CD4-positive, alpha-beta T cell treated with Interleukin-4 for 4 hours (primary cell): ENCODE measurements at regions not wholly inside any gene's neighbourhood (a gene's known extent, or its start where the extent isn't known, plus 50 kb on each side); places are given as distances from the start of the nearest gene placed in this dataset.
"Not testable (repeated sequence)": the region's sequence is repeated elsewhere in the genome, so short reads cannot be mapped to it uniquely, and the experiment has no call there.

Experiments
- DNase-seq: peaks from one replicate; pipeline ENCODE4 v3.0.0-alpha.2; 2020

GRCh38 chr2:175601969-175602368 is 400.1 kb downstream of the LNPK start:
- no peak for DNase-seq

- DNase-seq: no peak
These were observed 401.9 kb downstream of the LNPK start for GRCh38 chr2:175599966-175600831.

GRCh38 chr2:175597286-175597685 is 404.8 kb downstream of the LNPK start:
- no peak for DNase-seq

DNA sequence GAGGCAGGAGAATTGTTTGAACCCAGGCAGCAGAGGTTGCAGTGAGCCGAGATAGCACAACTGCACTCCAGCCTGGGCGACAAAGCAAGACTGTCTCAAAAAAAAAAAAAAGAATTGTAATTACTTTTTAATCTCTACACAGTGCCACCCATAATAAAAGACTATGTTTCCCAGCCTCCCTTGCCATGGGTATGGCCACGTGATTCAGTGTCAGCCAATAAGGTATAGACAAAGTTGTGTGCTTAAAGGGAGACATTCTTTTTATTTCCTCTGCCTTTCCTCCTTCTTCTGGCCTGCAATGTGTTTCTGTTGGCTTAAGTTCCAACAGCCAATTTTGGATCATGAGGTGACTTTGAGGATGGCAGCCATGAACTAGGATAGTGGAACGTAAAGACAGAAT is 406.9 kb downstream of the LNPK start:
- DNase-seq: no peak

- DNase-seq: not testable (repeated sequence)
These were observed 408.2 kb downstream of the LNPK start for GRCh38 chr2:175593686-175594525.

DNA sequence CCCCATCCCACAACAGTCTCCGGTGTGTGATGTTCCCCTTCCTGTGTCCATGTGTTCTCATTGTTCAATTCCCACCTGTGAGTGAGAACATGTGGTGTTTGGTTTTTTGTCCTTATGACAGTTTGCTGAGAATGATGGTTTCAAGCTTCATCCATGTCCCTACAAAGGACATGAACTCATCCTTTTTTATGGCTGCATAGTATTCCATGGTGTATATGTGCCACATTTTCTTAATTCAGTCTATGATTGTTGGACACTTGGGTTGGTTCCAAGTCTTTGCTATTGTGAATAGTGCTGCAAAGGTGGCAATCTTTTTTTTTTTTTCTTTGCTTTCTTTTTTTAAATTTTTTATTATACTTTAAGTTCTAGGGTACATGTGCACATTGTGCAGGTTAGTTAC is 406.7 kb upstream of the ATP5MC3 start:
- DNase-seq: not testable (repeated sequence)

DNA sequence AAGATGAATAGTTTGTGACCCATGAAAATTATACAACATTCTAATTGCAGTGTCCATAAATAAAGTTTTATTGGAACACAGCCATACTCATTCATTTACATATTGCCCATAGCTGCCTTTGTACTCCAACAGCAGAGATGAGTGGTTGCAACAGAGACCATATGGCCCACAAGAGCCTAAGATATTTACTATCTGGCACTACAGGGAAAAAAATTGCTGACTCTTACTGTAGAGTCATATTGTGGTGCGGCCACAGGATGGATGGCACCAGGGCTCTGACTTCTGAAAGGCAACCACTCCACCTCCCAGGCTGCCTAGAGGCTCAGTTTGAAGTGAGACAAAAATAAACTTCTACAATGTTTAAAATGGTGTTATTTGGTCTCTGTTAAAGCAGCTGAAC is 404.0 kb upstream of the ATP5MC3 start:
- DNase-seq: no peak

- DNase-seq: no peak
These were observed 399.1 kb upstream of the ATP5MC3 start for GRCh38 chr2:175580652-175581051.

GRCh38 chr2:175579646-175580045 is 398.1 kb upstream of the ATP5MC3 start:
- DNase-seq: peak; percentile 4

DNA sequence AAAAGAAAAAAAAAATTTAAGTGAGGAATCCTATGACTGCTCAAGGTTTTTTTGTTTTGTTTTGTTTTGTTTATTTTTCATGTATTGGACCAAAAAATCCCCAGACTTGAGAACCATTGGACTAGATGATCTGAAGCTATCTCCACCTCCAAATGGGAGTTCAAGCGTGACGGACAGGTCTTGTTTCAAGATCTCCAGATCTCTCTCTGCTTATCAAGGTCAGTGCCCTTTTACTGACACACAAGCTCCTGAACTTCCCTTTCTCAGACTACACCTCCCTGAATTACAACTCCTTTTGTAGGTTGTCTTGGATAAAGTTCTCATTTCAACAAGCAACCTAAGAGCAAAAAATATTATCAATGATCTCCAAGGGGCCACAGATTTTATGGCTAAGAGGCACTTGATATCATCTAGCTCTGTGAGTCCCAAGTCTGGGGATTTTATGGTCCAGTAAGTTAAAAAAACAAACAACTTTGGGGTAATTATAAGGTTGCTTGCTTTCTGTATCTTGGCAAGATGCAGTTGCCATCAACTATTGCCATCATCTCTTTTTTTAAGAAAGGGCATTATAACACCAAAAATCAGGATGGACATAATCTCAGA is 396.0 kb upstream of the ATP5MC3 start:
- no peak for DNase-seq

- DNase-seq: no peak
These were observed 395.4 kb upstream of the ATP5MC3 start for GRCh38 chr2:175576875-175577274.

GRCh38 chr2:175576270-175576669 is 394.8 kb upstream of the ATP5MC3 start:
- DNase-seq: no peak

- DNase-seq: peak; percentile 4
These were observed 394.1 kb upstream of the ATP5MC3 start for GRCh38 chr2:175575346-175576258.

- no peak for DNase-seq
These were observed 392.6 kb upstream of the ATP5MC3 start for GRCh38 chr2:175574069-175574468.

DNA sequence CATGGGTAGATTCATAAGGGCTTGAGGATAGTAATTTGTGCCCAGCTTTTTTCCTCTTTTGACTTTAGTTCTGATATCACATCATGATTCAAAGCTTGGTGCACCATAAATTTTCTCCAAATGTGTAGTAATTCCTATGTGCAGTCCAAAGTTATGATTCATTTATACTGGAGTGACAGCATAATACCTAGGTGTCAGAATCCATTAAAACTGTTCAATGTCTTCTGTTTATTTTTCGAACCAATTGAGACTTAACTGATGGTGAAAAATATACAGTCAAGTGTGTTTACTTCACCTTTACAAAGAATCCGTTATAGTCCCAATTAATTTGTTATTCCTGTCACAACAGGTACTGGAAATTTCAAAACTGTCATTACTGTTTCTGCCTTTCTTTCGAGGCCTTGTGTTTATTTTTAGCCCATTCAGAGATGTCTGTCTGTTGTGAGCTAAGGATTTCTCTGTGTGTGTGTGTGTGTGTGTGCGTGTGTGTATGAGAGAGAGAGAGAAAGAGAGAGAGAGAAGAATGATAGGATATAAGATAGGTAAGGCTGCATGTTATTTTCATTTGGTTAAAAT is 389.7 kb upstream of the ATP5MC3 start:
- DNase-seq: no peak

DNA sequence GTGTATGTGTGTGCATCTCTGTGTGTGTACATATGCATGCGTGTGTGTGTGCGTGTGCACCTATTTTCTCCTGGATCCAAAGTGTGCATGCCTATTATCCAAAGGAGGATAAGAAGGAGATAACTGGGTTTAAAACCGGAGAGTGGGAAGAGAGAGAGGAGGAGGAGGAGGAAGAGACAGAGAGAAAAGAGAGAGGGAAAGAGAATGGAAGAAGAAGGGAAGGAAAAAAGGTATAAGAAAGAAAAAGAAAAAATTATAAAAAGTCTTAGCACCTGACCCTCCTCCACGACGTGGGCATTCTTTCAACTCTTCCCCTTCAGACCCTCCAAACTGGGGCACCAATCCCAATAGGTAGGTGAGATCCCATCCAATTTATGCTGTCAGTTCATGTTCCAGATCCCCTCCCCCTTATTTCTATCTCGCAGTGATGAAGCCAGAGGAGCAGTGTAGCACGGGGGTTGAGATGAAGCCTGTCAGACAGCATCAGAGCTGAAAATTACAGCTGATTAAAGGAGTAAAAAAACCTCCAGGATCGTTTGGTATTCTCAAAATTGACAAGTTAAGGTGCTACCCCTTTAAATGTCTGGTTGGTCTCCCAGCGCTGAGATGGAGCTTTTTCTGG is 386.7 kb upstream of the ATP5MC3 start:
- no peak for DNase-seq

- no peak for DNase-seq
These were observed 386.0 kb upstream of the ATP5MC3 start for GRCh38 chr2:175567435-175568061.

DNA sequence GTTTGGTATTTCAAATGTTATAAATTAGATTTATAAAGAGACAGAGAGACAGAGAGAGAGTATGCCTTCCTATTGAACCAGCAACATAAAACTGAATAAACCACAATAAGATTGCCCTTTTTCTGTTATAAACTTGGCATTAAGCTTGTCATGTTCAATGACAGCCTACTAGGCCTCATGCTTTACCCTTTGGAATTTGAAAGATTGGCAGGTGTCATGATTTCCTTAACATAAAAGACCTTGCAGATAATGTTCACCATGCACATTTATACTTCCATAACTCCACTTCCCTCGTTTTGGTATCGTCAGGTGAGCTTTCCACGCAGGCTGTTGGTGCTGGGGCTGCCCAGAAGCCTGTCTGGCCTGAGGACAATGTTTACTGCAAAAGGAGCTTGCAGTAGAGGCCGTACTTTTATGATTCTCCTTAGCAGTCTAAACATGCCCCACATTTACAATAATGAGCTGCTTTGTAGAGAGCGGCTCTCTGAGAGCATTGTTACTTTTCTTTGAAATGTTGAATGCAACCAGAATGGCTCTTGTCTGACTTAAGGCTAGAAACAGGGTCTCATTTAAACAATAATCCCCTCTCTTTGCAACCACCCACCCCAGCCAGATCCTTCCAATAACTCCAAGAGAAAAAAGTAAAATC is 379.1 kb upstream of the ATP5MC3 start:
- DNase-seq: no peak

GRCh38 chr2:175559613-175560012 is 378.1 kb upstream of the ATP5MC3 start:
- DNase-seq: no peak

DNA sequence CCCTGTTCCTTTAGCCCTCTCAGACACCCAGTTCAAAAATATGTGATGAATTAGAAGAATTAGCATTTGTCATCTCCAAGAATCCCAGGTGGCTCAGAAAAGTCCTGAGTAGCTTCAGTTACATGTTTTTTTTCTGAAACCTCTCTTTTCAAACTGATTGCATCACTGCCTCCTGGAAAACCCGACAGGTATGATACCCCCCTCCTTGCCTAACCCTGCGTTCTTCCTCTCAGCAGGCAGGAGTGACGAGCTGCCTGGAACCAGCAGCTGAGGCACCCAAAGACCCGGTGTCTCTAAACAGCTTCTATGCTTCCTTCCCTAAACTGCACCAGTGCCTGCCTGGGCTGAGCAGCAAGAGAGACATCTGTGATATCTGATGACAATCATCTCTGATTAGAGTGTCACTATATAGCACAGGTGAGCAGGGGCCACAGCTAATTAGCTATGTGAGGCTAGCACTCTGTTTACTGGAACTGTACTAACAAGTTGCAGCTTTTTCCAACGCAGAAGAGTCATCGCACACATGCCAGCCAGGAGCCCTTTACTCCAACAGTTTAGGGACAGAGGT is 376.4 kb upstream of the ATP5MC3 start:
- DNase-seq: no peak
